ENCODE measurements at regions not wholly inside any gene's neighbourhood (a gene's known extent, or its start where the extent isn't known, plus 50 kb on each side); places are given as distances from the start of the nearest gene placed in this dataset.

DNA sequence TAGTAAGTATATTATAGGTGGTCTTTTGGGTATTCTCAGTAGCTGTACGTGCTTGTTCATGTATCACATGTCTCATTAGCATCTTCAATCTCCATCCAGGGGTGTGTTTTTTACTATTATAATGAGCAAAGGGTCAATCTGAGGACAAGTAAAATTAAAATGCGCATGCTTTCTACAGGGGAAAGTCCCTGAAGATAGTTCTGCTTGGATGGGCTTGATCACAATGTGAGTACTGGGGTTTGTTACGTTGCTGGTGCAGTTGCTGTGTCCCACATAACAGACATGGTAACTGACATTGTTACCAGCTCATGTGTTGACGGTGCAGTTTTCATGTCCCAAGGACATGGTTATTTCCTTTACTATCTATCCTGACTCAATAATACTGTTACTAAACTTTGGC, 65.9 kb downstream of the UCHL1 start:
- TF ChIP-seq, protein P1, sequence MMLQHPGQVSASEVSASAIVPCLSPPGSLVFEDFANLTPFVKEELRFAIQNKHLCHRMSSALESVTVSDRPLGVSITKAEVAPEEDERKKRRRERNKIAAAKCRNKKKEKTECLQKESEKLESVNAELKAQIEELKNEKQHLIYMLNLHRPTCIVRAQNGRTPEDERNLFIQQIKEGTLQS (IDR thresholded peaks at IDR 0.05) = no peak
- TF ChIP-seq EGR1 (IDR thresholded peaks at IDR 0.05; ENCODE audit: low read depth in 2 of 2) (no peak), FOXA2 (IDR thresholded peaks at IDR 0.05) (no peak), SP1 (IDR thresholded peaks at IDR 0.05) (no peak), FOXA1 (IDR thresholded peaks at IDR 0.05) (no peak), MAX (IDR thresholded peaks at IDR 0.05) (no peak), RXRA (IDR thresholded peaks at IDR 0.05) (no peak), NR2F2 (IDR thresholded peaks at IDR 0.05) (no peak), GABPA (IDR thresholded peaks at IDR 0.05 in 1 of 2, conservative IDR thresholded peaks at IDR 0.05 in 1 of 2) (no peak), JUND (IDR thresholded peaks at IDR 0.05) (no peak), TAF1 (conservative IDR thresholded peaks at IDR 0.05) (no peak), HNF4G (IDR thresholded peaks at IDR 0.05) (no peak), HNF4A (conservative IDR thresholded peaks at IDR 0.05) (no peak), CTCF (IDR thresholded peaks at IDR 0.05; ENCODE audit: low read depth, low read length, missing input control) (no peak)
- TF ChIP-seq, protein P2, sequence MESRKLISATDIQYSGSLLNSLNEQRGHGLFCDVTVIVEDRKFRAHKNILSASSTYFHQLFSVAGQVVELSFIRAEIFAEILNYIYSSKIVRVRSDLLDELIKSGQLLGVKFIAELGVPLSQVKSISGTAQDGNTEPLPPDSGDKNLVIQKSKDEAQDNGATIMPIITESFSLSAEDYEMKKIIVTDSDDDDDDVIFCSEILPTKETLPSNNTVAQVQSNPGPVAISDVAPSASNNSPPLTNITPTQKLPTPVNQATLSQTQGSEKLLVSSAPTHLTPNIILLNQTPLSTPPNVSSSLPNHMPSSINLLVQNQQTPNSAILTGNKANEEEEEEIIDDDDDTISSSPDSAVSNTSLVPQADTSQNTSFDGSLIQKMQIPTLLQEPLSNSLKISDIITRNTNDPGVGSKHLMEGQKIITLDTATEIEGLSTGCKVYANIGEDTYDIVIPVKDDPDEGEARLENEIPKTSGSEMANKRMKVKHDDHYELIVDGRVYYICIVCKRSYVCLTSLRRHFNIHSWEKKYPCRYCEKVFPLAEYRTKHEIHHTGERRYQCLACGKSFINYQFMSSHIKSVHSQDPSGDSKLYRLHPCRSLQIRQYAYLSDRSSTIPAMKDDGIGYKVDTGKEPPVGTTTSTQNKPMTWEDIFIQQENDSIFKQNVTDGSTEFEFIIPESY (IDR thresholded peaks at IDR 0.05) = no peak
- TF ChIP-seq, protein P3, sequence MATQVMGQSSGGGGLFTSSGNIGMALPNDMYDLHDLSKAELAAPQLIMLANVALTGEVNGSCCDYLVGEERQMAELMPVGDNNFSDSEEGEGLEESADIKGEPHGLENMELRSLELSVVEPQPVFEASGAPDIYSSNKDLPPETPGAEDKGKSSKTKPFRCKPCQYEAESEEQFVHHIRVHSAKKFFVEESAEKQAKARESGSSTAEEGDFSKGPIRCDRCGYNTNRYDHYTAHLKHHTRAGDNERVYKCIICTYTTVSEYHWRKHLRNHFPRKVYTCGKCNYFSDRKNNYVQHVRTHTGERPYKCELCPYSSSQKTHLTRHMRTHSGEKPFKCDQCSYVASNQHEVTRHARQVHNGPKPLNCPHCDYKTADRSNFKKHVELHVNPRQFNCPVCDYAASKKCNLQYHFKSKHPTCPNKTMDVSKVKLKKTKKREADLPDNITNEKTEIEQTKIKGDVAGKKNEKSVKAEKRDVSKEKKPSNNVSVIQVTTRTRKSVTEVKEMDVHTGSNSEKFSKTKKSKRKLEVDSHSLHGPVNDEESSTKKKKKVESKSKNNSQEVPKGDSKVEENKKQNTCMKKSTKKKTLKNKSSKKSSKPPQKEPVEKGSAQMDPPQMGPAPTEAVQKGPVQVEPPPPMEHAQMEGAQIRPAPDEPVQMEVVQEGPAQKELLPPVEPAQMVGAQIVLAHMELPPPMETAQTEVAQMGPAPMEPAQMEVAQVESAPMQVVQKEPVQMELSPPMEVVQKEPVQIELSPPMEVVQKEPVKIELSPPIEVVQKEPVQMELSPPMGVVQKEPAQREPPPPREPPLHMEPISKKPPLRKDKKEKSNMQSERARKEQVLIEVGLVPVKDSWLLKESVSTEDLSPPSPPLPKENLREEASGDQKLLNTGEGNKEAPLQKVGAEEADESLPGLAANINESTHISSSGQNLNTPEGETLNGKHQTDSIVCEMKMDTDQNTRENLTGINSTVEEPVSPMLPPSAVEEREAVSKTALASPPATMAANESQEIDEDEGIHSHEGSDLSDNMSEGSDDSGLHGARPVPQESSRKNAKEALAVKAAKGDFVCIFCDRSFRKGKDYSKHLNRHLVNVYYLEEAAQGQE (IDR thresholded peaks at IDR 0.05) = no peak
- H3K9me3 ChIP-seq (ENCODE audit: control insufficient read depth in 4 of 4, low read length in 3 of 4) = peaks cover 0 to 4% (median 0%) of the 10 kb centered on the region in 4 donors
- DNase-seq (ENCODE audit: low spot score) = no peak
- H3K4me1 ChIP-seq (ENCODE audit: control insufficient read depth in 4 of 4, insufficient read depth in 4 of 4, low read length in 3 of 4) = peaks cover 0 to 5% (median under 1%) of the 10 kb centered on the region in 4 donors
- 90% methylated on average over 4 of the region's 4 CpGs for WGBS
- H3K9ac ChIP-seq (ENCODE audit: low read depth in 1 of 2, low read length in 2 of 2) = no peak overlapping the region
- H3K27ac ChIP-seq (ENCODE audit: low read depth in 1 of 2, low read length in 2 of 2) = no peak overlapping the region
- no peaks in the 10 kb centered on the region for H3K27me3 ChIP-seq (ENCODE audit: control insufficient read depth in 4 of 4, insufficient read depth in 4 of 4, low read length in 3 of 4)
- H3K36me3 ChIP-seq (ENCODE audit: control insufficient read depth in 4 of 4, insufficient read depth in 3 of 4, low read depth in 1 of 4, low read length in 3 of 4) = no peaks in the 10 kb centered on the region
- no peak overlapping the region for H3K4me3 ChIP-seq (ENCODE audit: low read depth in 1 of 3, low read length in 3 of 3)

- Histone ChIP-seq H3K4me3 (ENCODE audit: low read depth in 1 of 3, low read length in 3 of 3) (no peak overlapping the region), H3K4me1 (ENCODE audit: control insufficient read depth in 4 of 4, insufficient read depth in 4 of 4, low read length in 3 of 4) (peaks cover 0 to 5% (median under 1%) of the 10 kb centered on the region in 4 donors), H3K9me3 (ENCODE audit: control insufficient read depth in 4 of 4, low read length in 3 of 4) (peaks cover 0 to 4% (median 0%) of the 10 kb centered on the region in 4 donors), H3K36me3 (ENCODE audit: control insufficient read depth in 4 of 4, insufficient read depth in 3 of 4, low read depth in 1 of 4, low read length in 3 of 4) (no peaks in the 10 kb centered on the region), H3K27ac (ENCODE audit: low read depth in 1 of 2, low read length in 2 of 2) (no peak overlapping the region), H3K9ac (ENCODE audit: low read depth in 1 of 2, low read length in 2 of 2) (no peak overlapping the region), H3K27me3 (ENCODE audit: control insufficient read depth in 4 of 4, insufficient read depth in 4 of 4, low read length in 3 of 4) (no peaks in the 10 kb centered on the region)
- WGBS = 95% methylated on average over 1 of the region's 1 CpG
- TF ChIP-seq NR2F2 (IDR thresholded peaks at IDR 0.05) = no peak
- TF ChIP-seq YY1 (IDR thresholded peaks at IDR 0.05) = no peak
- TF ChIP-seq EGR1 (IDR thresholded peaks at IDR 0.05; ENCODE audit: low read depth in 2 of 2) = no peak
- no peak for DNase-seq (ENCODE audit: low spot score)
Measured at GRCh38 chr4:41323179-41323578, 66.5 kb downstream of the UCHL1 start.
